ENCODE measurements at regions not wholly inside any gene's neighbourhood (a gene's known extent, or its start where the extent isn't known, plus 50 kb on each side); places are given as distances from the start of the nearest gene placed in this dataset.

DNA sequence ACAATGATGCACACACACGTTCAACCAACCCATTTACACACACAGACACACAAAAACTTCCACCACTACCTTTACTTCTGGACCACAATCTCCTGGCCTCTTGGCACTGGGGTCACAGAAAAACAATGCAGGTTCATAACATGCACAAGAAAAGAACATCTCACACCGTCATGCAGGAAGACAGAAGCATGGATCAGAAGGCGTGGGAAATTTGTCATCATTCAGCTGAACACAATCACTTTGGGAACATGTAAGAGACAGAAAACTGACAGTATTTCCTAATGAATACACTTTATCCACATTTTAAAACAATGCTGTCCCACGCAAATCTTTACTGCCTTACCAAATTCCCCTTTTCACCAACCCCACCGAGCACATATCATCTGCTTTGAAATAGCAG, 501.9 kb upstream of the KLHL29 start:
- Histone ChIP-seq H3K4me1 (ENCODE audit: control insufficient read depth in 1 of 2, insufficient read depth in 2 of 2, low read length in 2 of 2) (no peaks in the 10 kb centered on the region), H3K9me3 (ENCODE audit: control insufficient read depth, low read length) (no peaks in the 10 kb centered on the region), H3K27ac (ENCODE audit: low read depth in 1 of 2, low read length in 2 of 2) (no peak overlapping the region), H3K27me3 (ENCODE audit: control insufficient read depth in 1 of 2, insufficient read depth in 2 of 2, low read length in 1 of 2) (peaks cover 0 to 1% of the 10 kb centered on the region in 2 donors), H3K36me3 (ENCODE audit: control insufficient read depth in 1 of 2, insufficient read depth in 2 of 2, low read length in 1 of 2) (no peaks in the 10 kb centered on the region), H3K4me3 (ENCODE audit: low read length in 2 of 2) (no peak overlapping the region)
- 55 to 61% methylated on average over 5 of the region's 5 CpGs for WGBS, 2 donors
- DNase-seq (no peak), ATAC-seq (ENCODE audit: low FRiP score) (no peak)
- intact Hi-C loops (cut with DNase I) = no loop called here

DNA sequence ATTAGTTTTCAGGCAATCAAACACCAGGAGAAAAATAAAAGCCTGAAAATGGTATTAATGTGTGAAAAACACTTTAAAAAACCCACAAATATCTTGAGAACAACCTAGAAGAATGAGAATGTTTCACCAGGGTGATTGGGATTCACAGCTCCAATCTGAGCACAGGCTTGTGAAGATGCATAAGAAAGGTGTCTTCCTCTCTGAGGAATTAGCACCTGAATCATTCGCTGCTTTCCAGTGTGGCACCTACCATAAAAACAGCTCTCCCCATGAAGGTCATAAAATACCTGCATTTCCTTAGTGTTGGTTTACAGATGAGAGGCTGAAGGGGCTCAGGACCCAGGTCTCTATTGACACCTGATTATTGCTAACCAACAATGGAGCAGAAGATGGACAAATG, 499.7 kb upstream of the KLHL29 start:
- Histone ChIP-seq H3K36me3 (ENCODE audit: control insufficient read depth in 1 of 2, insufficient read depth in 2 of 2, low read length in 1 of 2) (no peaks in the 10 kb centered on the region), H3K4me3 (ENCODE audit: low read length in 2 of 2) (no peak overlapping the region), H3K27ac (ENCODE audit: low read depth in 1 of 2, low read length in 2 of 2) (no peak overlapping the region), H3K27me3 (ENCODE audit: control insufficient read depth in 1 of 2, insufficient read depth in 2 of 2, low read length in 1 of 2) (peaks cover 0 to 1% of the 10 kb centered on the region in 2 donors), H3K4me1 (ENCODE audit: control insufficient read depth in 1 of 2, insufficient read depth in 2 of 2, low read length in 2 of 2) (no peaks in the 10 kb centered on the region), H3K9me3 (ENCODE audit: control insufficient read depth, low read length) (no peaks in the 10 kb centered on the region)
- ATAC-seq (ENCODE audit: low FRiP score) (no peak), DNase-seq (no peak)
- intact Hi-C loops (cut with DNase I) = no loop called here
- WGBS, 2 donors = 50 to 58% methylated on average over 1 of the region's 1 CpG

DNA sequence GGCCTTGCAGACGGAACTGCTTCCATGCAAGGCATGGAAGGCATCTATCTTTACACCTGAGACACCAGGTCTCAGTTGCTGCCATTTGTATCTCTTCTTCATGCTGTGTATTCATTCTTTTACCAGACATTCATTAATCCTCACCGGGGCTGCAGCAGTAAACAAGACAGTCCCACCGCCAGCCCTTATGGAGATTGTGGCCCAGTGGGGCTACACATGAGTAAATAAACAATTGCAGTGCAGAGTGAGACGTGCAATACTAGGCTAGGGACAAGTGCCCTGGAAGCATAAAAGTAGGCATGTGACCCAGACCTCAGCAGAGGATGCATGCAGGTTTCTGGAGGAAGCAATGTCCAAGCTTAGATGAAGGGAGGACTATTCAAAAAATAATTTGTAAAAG, 497.6 kb upstream of the KLHL29 start:
- intact Hi-C loops (cut with DNase I) = no loop called here
- H3K4me3 ChIP-seq (ENCODE audit: low read length in 2 of 2) = no peak overlapping the region
- ATAC-seq (ENCODE audit: low FRiP score) (no peak), DNase-seq (no peak)
- no peak overlapping the region for H3K27ac ChIP-seq (ENCODE audit: low read depth in 1 of 2, low read length in 2 of 2)
- no peaks in the 10 kb centered on the region for H3K36me3 ChIP-seq (ENCODE audit: control insufficient read depth in 1 of 2, insufficient read depth in 2 of 2, low read length in 1 of 2)
- H3K9me3 ChIP-seq (ENCODE audit: control insufficient read depth, low read length) = peaks cover 1% of the 10 kb centered on the region
- peaks cover 0 to 1% of the 10 kb centered on the region in 2 donors for H3K27me3 ChIP-seq (ENCODE audit: control insufficient read depth in 1 of 2, insufficient read depth in 2 of 2, low read length in 1 of 2)
- no peaks in the 10 kb centered on the region for H3K4me1 ChIP-seq (ENCODE audit: control insufficient read depth in 1 of 2, insufficient read depth in 2 of 2, low read length in 2 of 2)
- 34 to 57% methylated on average over 4 of the region's 4 CpGs for WGBS, 2 donors

DNA sequence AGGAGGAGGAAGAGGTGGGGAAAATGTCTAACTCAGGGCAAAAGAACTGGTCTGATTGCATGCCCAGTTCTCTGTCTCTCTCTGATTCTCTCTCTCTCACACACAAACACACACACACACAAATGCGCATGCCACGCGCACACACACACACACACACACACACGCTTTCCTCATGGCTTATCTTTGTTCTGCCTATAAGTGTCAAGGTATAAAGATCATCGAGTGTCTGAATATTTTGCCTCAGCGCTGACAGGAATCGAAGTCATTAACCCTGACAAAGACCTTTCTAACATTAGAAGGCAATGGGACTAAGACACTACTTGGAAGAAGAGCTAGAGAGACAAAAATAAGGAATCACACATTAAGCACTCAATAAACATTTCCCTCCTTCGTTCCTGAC, 497.1 kb upstream of the KLHL29 start:
- intact Hi-C loops (cut with DNase I) = no loop called here
- Histone ChIP-seq H3K9me3 (ENCODE audit: control insufficient read depth, low read length) (peaks cover 1% of the 10 kb centered on the region), H3K4me1 (ENCODE audit: control insufficient read depth in 1 of 2, insufficient read depth in 2 of 2, low read length in 2 of 2) (no peaks in the 10 kb centered on the region), H3K27me3 (ENCODE audit: control insufficient read depth in 1 of 2, insufficient read depth in 2 of 2, low read length in 1 of 2) (peaks cover 0 to 1% of the 10 kb centered on the region in 2 donors), H3K27ac (ENCODE audit: low read depth in 1 of 2, low read length in 2 of 2) (no peak overlapping the region), H3K4me3 (ENCODE audit: low read length in 2 of 2) (no peak overlapping the region), H3K36me3 (ENCODE audit: control insufficient read depth in 1 of 2, insufficient read depth in 2 of 2, low read length in 1 of 2) (no peaks in the 10 kb centered on the region)
- WGBS, 2 donors = 80 to 84% methylated on average over 8 of the region's 8 CpGs
- no peak for ATAC-seq (ENCODE audit: low FRiP score)
- DNase-seq = no peak

DNA sequence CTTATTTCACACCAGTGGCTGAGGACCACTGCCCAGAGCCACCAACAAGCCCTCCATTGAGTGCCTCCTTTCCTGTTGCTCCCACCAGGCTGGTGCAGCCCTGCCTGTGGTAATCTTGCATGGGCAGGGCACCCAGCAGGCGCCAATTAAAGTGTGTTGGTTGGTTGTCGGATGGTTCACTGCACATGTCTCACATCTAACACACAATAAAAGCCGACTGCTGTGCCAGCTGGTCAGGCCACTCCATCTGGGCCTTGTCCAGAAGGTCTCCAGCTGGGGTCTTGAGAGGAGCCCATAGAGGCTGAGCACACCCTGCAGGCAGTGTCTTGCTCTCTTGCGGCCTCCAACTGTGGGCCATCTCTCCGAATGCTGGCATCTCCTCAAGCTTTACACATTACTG, 494.8 kb upstream of the KLHL29 start:
- 87 to 88% methylated on average over 5 of the region's 5 CpGs for WGBS, 2 donors
- Histone ChIP-seq H3K27ac (ENCODE audit: low read depth in 1 of 2, low read length in 2 of 2) (no peak overlapping the region), H3K36me3 (ENCODE audit: control insufficient read depth in 1 of 2, insufficient read depth in 2 of 2, low read length in 1 of 2) (no peaks in the 10 kb centered on the region), H3K4me3 (ENCODE audit: low read length in 2 of 2) (no peak overlapping the region), H3K27me3 (ENCODE audit: control insufficient read depth in 1 of 2, insufficient read depth in 2 of 2, low read length in 1 of 2) (peaks cover 0 to 1% of the 10 kb centered on the region in 2 donors), H3K4me1 (ENCODE audit: control insufficient read depth in 1 of 2, insufficient read depth in 2 of 2, low read length in 2 of 2) (no peaks in the 10 kb centered on the region), H3K9me3 (ENCODE audit: control insufficient read depth, low read length) (peaks cover 1% of the 10 kb centered on the region)
- no peak for DNase-seq
- intact Hi-C loops (cut with DNase I) = no loop called here
- no peak for ATAC-seq (ENCODE audit: low FRiP score)

DNA sequence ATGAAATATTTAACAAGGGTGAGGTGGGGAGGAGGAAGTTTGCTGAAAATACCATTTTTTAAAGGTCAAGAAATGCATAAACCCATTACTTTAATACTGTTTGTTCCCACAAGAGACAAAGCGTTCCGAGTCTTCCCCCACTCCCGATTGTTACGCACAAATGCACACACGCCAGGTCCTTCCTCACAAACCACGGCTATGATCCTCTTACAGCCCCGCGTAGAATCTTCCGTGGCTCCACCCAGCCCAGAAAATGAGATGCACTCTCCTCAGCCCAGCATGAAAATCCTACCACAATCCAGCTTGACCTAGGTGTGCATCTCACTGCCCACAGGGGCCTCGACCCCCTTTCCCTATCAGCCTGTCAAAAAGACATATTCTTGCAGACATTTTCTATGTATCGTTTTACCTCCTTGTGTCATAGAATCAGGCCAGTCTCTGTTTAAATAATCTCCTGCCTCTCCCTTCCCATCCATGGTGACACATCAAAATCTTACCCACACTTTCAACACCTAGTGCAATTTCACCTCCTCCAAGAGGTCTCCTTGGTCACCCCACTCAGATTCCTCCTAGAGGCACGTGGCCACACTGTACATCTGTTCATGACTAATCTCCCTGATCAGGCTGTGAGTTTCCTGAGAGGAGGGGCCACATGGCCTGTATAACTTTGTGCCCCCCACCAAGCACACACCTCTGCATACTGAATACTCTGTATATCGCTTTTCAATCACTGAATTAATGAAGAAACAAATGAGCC, 491.0 kb upstream of the KLHL29 start:
- no peaks in the 10 kb centered on the region for H3K27me3 ChIP-seq (ENCODE audit: control insufficient read depth in 1 of 2, insufficient read depth in 2 of 2, low read length in 1 of 2)
- DNase-seq (no peak), ATAC-seq (ENCODE audit: low FRiP score) (no peak)
- H3K4me1 ChIP-seq (ENCODE audit: control insufficient read depth in 1 of 2, insufficient read depth in 2 of 2, low read length in 2 of 2) = no peaks in the 10 kb centered on the region
- no peak overlapping the region for H3K4me3 ChIP-seq (ENCODE audit: low read length in 2 of 2)
- intact Hi-C loops (cut with DNase I) = no loop called here
- H3K36me3 ChIP-seq (ENCODE audit: control insufficient read depth in 1 of 2, insufficient read depth in 2 of 2, low read length in 1 of 2) = no peaks in the 10 kb centered on the region
- 77 to 80% methylated on average over 13 of the region's 13 CpGs for WGBS, 2 donors
- H3K9me3 ChIP-seq (ENCODE audit: control insufficient read depth, low read length) = peaks cover 1% of the 10 kb centered on the region
- H3K27ac ChIP-seq (ENCODE audit: low read depth in 1 of 2, low read length in 2 of 2) = no peak overlapping the region

DNA sequence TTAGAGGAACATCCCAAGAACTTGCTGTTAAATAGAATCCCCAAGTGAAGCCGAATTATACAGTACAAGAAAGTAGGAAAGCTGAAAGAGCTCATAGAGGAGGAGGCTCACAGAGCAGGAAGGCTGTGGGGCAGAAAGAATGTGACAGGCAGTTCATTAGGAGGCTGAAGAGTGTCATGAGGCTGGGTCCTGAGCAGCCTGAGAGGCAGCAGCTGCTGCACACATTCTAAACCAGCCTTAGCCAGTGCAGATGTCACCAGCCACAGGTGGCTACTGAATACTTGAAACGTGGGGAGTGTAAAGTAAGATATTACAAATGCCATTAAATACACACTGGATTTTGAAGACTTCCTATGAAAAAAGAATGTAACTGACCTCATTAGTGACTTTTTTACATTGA, 490.2 kb upstream of the KLHL29 start:
- ATAC-seq (ENCODE audit: low FRiP score) (no peak), DNase-seq (no peak)
- WGBS, 2 donors = 41 to 44% methylated on average over 2 of the region's 2 CpGs
- Histone ChIP-seq H3K4me3 (ENCODE audit: low read length in 2 of 2) (no peak overlapping the region), H3K4me1 (ENCODE audit: control insufficient read depth in 1 of 2, insufficient read depth in 2 of 2, low read length in 2 of 2) (no peaks in the 10 kb centered on the region), H3K36me3 (ENCODE audit: control insufficient read depth in 1 of 2, insufficient read depth in 2 of 2, low read length in 1 of 2) (no peaks in the 10 kb centered on the region), H3K9me3 (ENCODE audit: control insufficient read depth, low read length) (peaks cover 1% of the 10 kb centered on the region), H3K27me3 (ENCODE audit: control insufficient read depth in 1 of 2, insufficient read depth in 2 of 2, low read length in 1 of 2) (no peaks in the 10 kb centered on the region), H3K27ac (ENCODE audit: low read depth in 1 of 2, low read length in 2 of 2) (no peak overlapping the region)
- intact Hi-C loops (cut with DNase I) = no loop called here

DNA sequence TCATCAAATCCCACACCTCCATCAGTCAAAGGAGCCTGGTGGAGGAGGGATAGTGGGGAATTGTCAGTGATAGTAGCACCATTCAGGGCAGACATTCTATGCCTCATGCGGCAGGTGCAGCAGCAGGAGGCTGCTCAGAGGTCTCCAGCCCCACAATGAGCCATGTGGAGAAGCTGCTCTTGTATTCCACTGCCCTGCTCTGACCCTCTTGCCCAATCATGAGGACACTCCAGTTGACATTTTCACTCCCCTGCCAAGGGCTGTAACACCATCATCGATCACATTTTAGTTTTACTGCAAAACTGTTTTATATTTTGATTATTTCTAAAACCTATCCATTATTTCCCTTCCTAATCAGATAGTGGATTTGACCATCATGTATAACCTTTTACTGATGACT, 487.6 kb upstream of the KLHL29 start:
- WGBS, 2 donors = 86 to 88% methylated on average over 2 of the region's 2 CpGs

DNA sequence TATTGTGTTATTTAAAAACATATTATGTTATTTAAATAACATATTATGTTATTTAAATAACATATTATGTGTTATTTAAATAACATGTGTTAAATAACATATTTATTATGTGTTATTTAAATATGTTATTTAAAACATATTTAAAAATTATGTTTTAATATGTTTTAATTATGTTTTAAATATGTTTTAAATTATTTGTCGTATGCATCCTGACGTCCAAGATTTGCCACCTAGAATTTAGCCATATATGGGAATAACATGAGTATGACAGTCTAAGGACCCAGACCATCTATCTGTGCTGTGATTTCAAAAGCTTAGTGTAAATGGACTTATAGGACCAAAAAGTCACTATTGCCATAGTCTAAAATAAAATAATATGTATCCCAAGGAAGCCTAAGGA, 484.3 kb upstream of the KLHL29 start:
- H3K36me3 ChIP-seq (ENCODE audit: control insufficient read depth in 1 of 2, insufficient read depth in 2 of 2, low read length in 1 of 2) = no peaks in the 10 kb centered on the region
- peaks cover 0 to 2% of the 10 kb centered on the region in 2 donors for H3K27me3 ChIP-seq (ENCODE audit: control insufficient read depth in 1 of 2, insufficient read depth in 2 of 2, low read length in 1 of 2)
- ATAC-seq (ENCODE audit: low FRiP score) (no peak), DNase-seq (no peak)
- no peak overlapping the region for H3K4me3 ChIP-seq (ENCODE audit: low read length in 2 of 2)
- intact Hi-C loops (cut with DNase I) = loop anchor here in 1 of 2 donors (5.0 kb wide), 1 partner anchor 452 kb away; no protein-coding TSS in a partner anchor
- H3K9me3 ChIP-seq (ENCODE audit: control insufficient read depth, low read length) = no peaks in the 10 kb centered on the region
- WGBS, 2 donors = 78% methylated on average over 2 of the region's 2 CpGs
- no peaks in the 10 kb centered on the region for H3K4me1 ChIP-seq (ENCODE audit: control insufficient read depth in 1 of 2, insufficient read depth in 2 of 2, low read length in 2 of 2)
- H3K27ac ChIP-seq (ENCODE audit: low read depth in 1 of 2, low read length in 2 of 2) = no peak overlapping the region

More for the DNA sequence above, 487.6 kb upstream of the KLHL29 start:
- no peak overlapping the region for H3K27ac ChIP-seq (ENCODE audit: low read depth in 1 of 2, low read length in 2 of 2)
- no peaks in the 10 kb centered on the region for H3K36me3 ChIP-seq (ENCODE audit: control insufficient read depth in 1 of 2, insufficient read depth in 2 of 2, low read length in 1 of 2)
- no peaks in the 10 kb centered on the region for H3K4me1 ChIP-seq (ENCODE audit: control insufficient read depth in 1 of 2, insufficient read depth in 2 of 2, low read length in 2 of 2)
- no peaks in the 10 kb centered on the region for H3K27me3 ChIP-seq (ENCODE audit: control insufficient read depth in 1 of 2, insufficient read depth in 2 of 2, low read length in 1 of 2)
- no peak for ATAC-seq (ENCODE audit: low FRiP score)
- intact Hi-C loops (cut with DNase I) = no loop called here
- DNase-seq = no peak
- no peak overlapping the region for H3K4me3 ChIP-seq (ENCODE audit: low read length in 2 of 2)
- no peaks in the 10 kb centered on the region for H3K9me3 ChIP-seq (ENCODE audit: control insufficient read depth, low read length)

All from aorta (tissue), 5 donors.